Cerebellar nuclear complex (tissue), 1 donor: ENCODE measurements at regions not wholly inside any gene's neighbourhood (a gene's known extent, or its start where the extent isn't known, plus 50 kb on each side); places are given as distances from the start of the nearest gene placed in this dataset.
"Not testable (repeated sequence)": the region's sequence is repeated elsewhere in the genome, so short reads cannot be mapped to it uniquely, and the experiment has no call there.

ENCODE experiments used
- DNase-seq, 2 experiments: peaks; one replicate each; lab custom pipeline; 2025; lab: John Stamatoyannopoulos, UW

GRCh38 chr11:37908219-37908548, 1310.1 kb upstream of the RAG2 start:
- no peak for DNase-seq

- no peak for DNase-seq
Observed at GRCh38 chr11:37907436-37908218, 1309.6 kb upstream of the RAG2 start.

GRCh38 chr11:37905707-37906417, 1307.8 kb upstream of the RAG2 start:
- no peak for DNase-seq

- DNase-seq, result no peak
Observed at GRCh38 chr11:37896016-37896415, 1298.0 kb upstream of the RAG2 start.

GRCh38 chr11:37881741-37882140, 1283.7 kb upstream of the RAG2 start:
- no peak for DNase-seq

GRCh38 chr11:37861671-37862070, 1263.6 kb upstream of the RAG2 start:
- DNase-seq, result no peak

GRCh38 chr11:37858806-37859537, 1260.9 kb upstream of the RAG2 start:
- DNase-seq, result not testable (repeated sequence)

- DNase-seq, result no peak
Observed at GRCh38 chr11:37858398-37858797, 1260.4 kb upstream of the RAG2 start.

- no peak for DNase-seq
Observed at GRCh38 chr11:37857726-37858125, 1259.7 kb upstream of the RAG2 start.

GRCh38 chr11:37849706-37850105, 1251.7 kb upstream of the RAG2 start:
- no peak for DNase-seq

- DNase-seq, result no peak
Observed at GRCh38 chr11:37843603-37844002, 1245.6 kb upstream of the RAG2 start.

- no peak for DNase-seq
Observed at GRCh38 chr11:37841016-37841415, 1243.0 kb upstream of the RAG2 start.

GRCh38 chr11:37840345-37840744, 1242.3 kb upstream of the RAG2 start:
- not testable (repeated sequence) for DNase-seq

GRCh38 chr11:37830529-37830928, 1232.5 kb upstream of the RAG2 start:
- DNase-seq, result no peak

- no peak for DNase-seq
Observed at GRCh38 chr11:37817727-37818270, 1219.8 kb upstream of the RAG2 start.

- no peak for DNase-seq
Observed at GRCh38 chr11:37812281-37812880, 1214.3 kb upstream of the RAG2 start.

- DNase-seq, result no peak
Observed at GRCh38 chr11:37811349-37811748, 1213.3 kb upstream of the RAG2 start.

GRCh38 chr11:37804666-37805065, 1206.6 kb upstream of the RAG2 start:
- no peak for DNase-seq

GRCh38 chr11:37788141-37788877, 1190.3 kb upstream of the RAG2 start:
- no peak for DNase-seq

GRCh38 chr11:37786214-37786755, 1188.2 kb upstream of the RAG2 start:
- DNase-seq, result no peak

- DNase-seq, result no peak
Observed at GRCh38 chr11:37774441-37774840, 1176.4 kb upstream of the RAG2 start.
